ENCODE measurements at regions not wholly inside any gene's neighbourhood (a gene's known extent, or its start where the extent isn't known, plus 50 kb on each side); places are given as distances from the start of the nearest gene placed in this dataset.

GRCh38 chr5:89445106-89445745, 562.2 kb upstream of the MEF2C start:
- no peak for DNase-seq (ENCODE audit: extremely low spot score)

GRCh38 chr5:89444088-89444487, 561.1 kb upstream of the MEF2C start:
- DNase-seq (ENCODE audit: extremely low spot score), result no peak
- 57% methylated on average over 3 of the region's 3 CpGs for WGBS
- H3K27ac ChIP-seq (replicated peaks in 1 of 4), result no peak overlapping the region
- no peak overlapping the region for H3K4me3 ChIP-seq
- TF ChIP-seq CTCF (IDR thresholded peaks at IDR 0.05) (no peak), POLR2AphosphoS5 (IDR thresholded peaks at IDR 0.05) (no peak), POLR2A (IDR thresholded peaks at IDR 0.05; ENCODE audit: low read depth) (no peak), EP300 (IDR thresholded peaks at IDR 0.05) (no peak)
- no peaks in the 10 kb centered on the region for H3K36me3 ChIP-seq
- no peaks in the 10 kb centered on the region for H3K27me3 ChIP-seq
- intact Hi-C loops (cut with DNase I), result no loop called here
- H3K9me3 ChIP-seq, result no peaks in the 10 kb centered on the region
- H3K4me1 ChIP-seq, result no peaks in the 10 kb centered on the region

More at GRCh38 chr5:89445106-89445745, 562.2 kb upstream of the MEF2C start:
- Histone ChIP-seq H3K4me3 (no peak overlapping the region), H3K9me3 (no peaks in the 10 kb centered on the region), H3K36me3 (no peaks in the 10 kb centered on the region), H3K4me1 (no peaks in the 10 kb centered on the region), H3K27ac (replicated peaks in 1 of 4) (no peak overlapping the region), H3K27me3 (no peaks in the 10 kb centered on the region)
- intact Hi-C loops (cut with DNase I), result no loop called here
- 78% methylated on average over 5 of the region's 5 CpGs for WGBS
- TF ChIP-seq POLR2AphosphoS5 (IDR thresholded peaks at IDR 0.05) (no peak), CTCF (IDR thresholded peaks at IDR 0.05) (no peak), POLR2A (IDR thresholded peaks at IDR 0.05; ENCODE audit: low read depth) (no peak), EP300 (IDR thresholded peaks at IDR 0.05) (no peak)

GRCh38 chr5:89443508-89443907, 560.5 kb upstream of the MEF2C start:
- Histone ChIP-seq H3K9me3 (no peaks in the 10 kb centered on the region), H3K27ac (replicated peaks in 1 of 4) (no peak overlapping the region), H3K4me1 (no peaks in the 10 kb centered on the region), H3K36me3 (no peaks in the 10 kb centered on the region), H3K4me3 (no peak overlapping the region), H3K27me3 (no peaks in the 10 kb centered on the region)
- intact Hi-C loops (cut with DNase I), result no loop called here
- 57% methylated on average over 1 of the region's 1 CpG for WGBS
- TF ChIP-seq EP300 (IDR thresholded peaks at IDR 0.05), result no peak
- TF ChIP-seq POLR2A (IDR thresholded peaks at IDR 0.05; ENCODE audit: low read depth), result no peak
- no peak for TF ChIP-seq CTCF (IDR thresholded peaks at IDR 0.05)
- TF ChIP-seq POLR2AphosphoS5 (IDR thresholded peaks at IDR 0.05), result no peak
- DNase-seq (ENCODE audit: extremely low spot score), result no peak

- Histone ChIP-seq H3K27me3 (no peaks in the 10 kb centered on the region), H3K9me3 (no peaks in the 10 kb centered on the region), H3K4me1 (peaks cover 0 to 3% (median 0%) of the 10 kb centered on the region in 4 donors), H3K27ac (replicated peaks in 1 of 4) (no peak overlapping the region), H3K4me3 (no peak overlapping the region), H3K36me3 (no peaks in the 10 kb centered on the region)
- TF ChIP-seq CTCF (IDR thresholded peaks at IDR 0.05) (no peak), EP300 (IDR thresholded peaks at IDR 0.05) (no peak), POLR2AphosphoS5 (IDR thresholded peaks at IDR 0.05) (no peak), POLR2A (IDR thresholded peaks at IDR 0.05; ENCODE audit: low read depth) (no peak)
- intact Hi-C loops (cut with DNase I), result no loop called here
- no peak for DNase-seq (ENCODE audit: extremely low spot score)
Observed at GRCh38 chr5:89441965-89442364, 559.0 kb upstream of the MEF2C start.

GRCh38 chr5:89440670-89441069, 557.7 kb upstream of the MEF2C start:
- intact Hi-C loops (cut with DNase I), result no loop called here
- H3K27me3 ChIP-seq, result no peaks in the 10 kb centered on the region
- no peak overlapping the region for H3K27ac ChIP-seq (replicated peaks in 1 of 4)
- 84% methylated on average over 2 of the region's 2 CpGs for WGBS
- peaks cover 0 to 3% (median 0%) of the 10 kb centered on the region in 4 donors for H3K4me1 ChIP-seq
- H3K4me3 ChIP-seq, result no peak overlapping the region
- TF ChIP-seq CTCF (IDR thresholded peaks at IDR 0.05) (no peak), POLR2A (IDR thresholded peaks at IDR 0.05; ENCODE audit: low read depth) (no peak), POLR2AphosphoS5 (IDR thresholded peaks at IDR 0.05) (no peak), EP300 (IDR thresholded peaks at IDR 0.05) (no peak)
- DNase-seq (ENCODE audit: extremely low spot score), result no peak
- no peaks in the 10 kb centered on the region for H3K36me3 ChIP-seq
- H3K9me3 ChIP-seq, result no peaks in the 10 kb centered on the region

Measured in esophagus muscularis mucosa (tissue), 4 donors.